ENCODE measurements at regions not wholly inside any gene's neighbourhood (a gene's known extent, or its start where the extent isn't known, plus 50 kb on each side); places are given as distances from the start of the nearest gene placed in this dataset.
"Not testable (repeated sequence)": the region's sequence is repeated elsewhere in the genome, so short reads cannot be mapped to it uniquely, and the experiment has no call there.

DNA sequence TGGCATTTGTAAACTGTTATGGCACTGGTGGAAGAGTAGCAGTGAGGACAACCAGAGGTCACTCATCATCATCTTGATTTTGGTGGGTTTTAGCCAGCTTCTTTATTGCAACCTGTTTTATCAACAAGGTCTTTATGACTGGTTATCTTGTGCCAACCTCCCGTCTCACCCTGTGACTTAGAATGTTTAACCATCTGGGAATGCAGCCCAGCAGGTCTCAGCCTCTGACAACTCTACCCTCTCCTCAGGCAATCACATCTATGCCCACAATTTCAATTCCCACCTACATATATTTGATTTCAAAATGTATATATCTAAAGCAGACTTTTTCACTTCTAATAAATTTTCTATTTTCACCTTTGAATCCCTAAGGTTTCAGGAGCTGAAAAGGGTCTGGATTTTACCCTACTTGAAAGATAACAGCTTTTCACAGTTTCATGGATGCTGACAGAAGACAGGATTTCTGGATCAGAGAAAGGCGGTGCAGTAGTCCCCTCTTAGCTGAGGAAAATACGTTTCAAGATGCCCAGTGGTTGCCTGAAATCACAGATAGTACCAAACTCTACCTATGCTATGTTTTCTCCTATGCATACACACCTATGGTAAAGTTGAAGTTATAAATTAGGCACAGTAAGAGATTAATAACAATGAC, 1171.8 kb downstream of the DIAPH3 start:
- no peak for DNase-seq (ENCODE audit: low read depth in 2 of 2)

DNA sequence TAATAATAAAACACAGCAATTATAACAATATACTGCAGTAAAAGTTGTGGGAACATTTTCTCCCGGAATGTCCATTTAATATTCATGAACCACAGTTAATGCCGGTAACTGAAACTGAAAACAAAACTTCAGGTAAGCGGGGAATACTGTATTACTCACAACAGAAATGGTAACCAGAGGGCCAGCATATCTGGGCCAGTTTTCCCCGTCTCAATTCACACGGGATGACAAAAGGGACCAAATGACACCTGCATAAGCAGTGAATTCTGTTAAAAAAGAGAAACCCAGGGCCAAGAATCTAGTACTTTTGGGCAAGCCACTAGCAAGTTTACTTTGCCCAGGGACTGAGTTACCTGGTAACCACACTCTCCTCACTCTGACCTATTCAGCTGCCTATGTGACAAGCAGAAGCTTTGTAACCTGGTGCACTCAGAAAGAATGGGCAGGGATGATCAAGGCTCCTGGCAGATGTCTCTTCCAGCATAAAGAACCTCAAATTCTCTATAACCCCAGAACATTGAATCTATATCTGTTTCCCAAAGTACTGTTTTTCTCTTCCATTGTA, 1171.2 kb downstream of the DIAPH3 start:
- no peak for DNase-seq (ENCODE audit: low read depth in 2 of 2)

DNA sequence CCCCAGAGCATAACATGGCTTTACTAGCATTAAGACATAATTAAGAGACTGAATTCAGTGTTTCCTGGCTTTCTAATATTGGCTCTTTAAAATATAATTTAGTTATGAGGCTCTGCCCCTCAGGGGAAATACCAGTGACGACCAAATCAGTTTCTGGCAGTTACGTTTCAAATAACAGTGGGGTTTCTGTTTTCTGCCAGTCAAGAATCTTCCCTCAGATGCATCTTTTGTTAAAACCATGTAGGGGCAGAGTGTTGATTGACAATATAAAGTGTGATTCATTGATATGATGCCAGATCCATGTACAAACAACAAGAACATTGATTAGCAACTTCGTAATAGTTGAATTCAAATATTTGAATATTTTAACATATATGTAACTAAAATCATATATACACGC, 1169.7 kb downstream of the DIAPH3 start:
- DNase-seq (ENCODE audit: low read depth in 2 of 2), result no peak

DNA sequence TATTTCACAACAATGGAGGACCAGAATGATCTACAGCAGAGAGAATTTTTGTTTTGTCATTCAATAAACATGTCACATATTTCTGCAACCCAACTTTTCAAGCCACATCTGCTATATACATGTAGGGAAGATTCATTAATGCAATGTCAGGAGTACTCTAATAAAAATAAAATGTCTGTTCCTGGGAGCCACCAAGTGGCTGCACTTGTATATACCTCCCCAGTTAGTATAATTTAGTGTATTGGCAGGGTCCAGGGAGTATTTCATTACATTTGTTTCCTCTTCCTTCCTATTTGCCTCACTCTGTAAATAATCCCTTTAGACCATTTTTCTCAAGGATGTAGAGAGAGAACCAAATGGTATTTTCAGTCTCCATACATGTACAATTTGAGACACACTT, 1169.0 kb downstream of the DIAPH3 start:
- no peak for DNase-seq (ENCODE audit: low read depth in 2 of 2)

DNA sequence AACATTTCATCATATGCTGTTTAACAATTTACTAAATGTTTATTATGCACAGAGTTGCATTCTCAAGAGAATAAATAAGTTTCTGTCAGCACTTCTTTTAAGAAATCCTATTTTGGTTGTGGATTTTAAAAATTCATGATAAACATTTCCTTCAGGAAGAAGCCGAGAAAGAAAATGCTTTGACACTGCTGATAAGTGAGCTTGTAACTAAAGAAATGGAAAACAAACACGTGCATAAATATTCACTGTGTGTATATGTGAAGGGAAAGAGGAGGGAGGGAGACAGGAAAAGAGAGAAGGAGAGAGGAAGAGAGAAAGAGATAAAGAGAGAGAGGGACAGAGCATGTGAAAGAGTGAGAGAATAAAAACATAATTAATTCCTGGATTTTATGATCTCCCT, 1165.0 kb downstream of the DIAPH3 start:
- no peak for DNase-seq (ENCODE audit: low read depth in 2 of 2)

DNA sequence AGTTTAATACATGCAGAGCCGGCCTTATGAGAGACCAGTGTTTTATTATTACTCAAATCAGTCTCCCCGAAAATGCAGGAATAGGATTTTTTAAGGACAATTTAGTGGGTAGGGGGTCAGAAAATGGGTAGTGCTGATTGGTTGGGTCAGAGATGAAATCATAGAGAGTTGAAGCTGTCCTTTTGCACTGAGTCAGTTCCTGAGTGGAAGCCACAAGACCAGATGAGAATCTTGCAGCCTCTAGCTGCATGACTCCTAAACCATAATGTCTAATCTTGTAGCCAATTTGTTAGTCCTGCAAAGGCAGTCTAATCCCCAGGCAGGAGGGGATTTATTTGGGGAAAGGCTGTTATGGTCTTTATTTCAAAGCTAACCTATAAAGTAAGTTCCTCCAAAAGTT, 1163.9 kb downstream of the DIAPH3 start:
- no peak for DNase-seq (ENCODE audit: low read depth in 2 of 2)

DNA sequence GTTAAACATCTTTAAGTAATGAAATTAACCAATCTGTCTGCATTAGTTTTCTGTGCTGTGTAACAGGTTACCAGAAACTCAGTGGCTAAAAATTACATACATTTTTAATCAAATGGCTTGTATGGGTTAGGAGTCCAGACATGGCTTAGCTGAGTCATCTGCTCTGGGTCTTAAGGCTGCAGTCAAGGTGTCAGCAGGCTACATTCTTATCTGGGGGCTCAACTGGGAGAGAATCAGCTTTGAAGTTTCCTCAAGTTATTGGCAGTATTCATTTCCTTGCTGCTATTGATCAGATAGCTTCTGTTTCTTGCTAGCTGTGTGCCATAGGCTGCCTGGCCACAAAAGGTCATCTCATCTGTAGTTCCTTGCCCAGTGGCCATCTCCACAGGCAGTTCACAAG, 1163.0 kb downstream of the DIAPH3 start:
- DNase-seq (ENCODE audit: low read depth in 2 of 2), result no peak

DNA sequence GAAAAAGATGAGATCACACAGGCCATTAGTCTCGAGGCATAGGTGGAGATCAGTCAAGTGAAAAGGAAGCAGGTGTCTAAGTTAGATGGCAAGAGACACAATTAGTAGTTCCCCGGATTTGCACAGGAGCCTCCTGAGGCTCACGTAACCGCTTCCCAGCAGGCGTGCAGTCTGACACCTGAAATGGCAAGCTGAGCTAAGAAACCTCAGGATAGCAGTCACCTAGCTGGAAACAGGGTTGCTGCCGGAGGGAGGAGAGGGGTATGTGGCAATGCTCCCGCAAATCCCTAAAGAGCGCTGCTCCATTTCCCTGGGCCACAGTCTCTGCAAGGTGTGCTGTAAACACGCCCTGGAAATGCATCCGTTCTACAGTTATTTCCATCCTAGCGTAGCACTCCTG, 1151.0 kb downstream of the DIAPH3 start:
- no peak for DNase-seq (ENCODE audit: low read depth in 2 of 2)

DNA sequence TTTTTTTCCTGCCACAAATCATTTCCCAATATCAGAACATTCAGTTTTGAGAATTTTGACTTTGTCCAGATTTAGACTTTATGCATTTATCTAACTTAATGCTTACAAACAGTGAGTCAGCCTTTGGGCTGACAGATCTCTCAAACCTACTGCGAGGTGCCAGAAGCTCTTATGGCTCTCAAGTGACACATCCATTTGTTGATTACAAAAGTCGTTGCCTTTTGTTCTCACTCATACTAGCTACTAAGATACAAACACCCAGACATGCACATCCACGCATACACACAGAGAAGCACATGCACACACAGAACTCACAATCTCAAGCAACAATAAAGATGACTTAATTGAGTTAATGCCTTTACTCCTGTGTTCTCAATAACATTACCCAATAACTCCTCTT, 1147.5 kb downstream of the DIAPH3 start:
- DNase-seq (ENCODE audit: low read depth in 2 of 2), result no peak

DNA sequence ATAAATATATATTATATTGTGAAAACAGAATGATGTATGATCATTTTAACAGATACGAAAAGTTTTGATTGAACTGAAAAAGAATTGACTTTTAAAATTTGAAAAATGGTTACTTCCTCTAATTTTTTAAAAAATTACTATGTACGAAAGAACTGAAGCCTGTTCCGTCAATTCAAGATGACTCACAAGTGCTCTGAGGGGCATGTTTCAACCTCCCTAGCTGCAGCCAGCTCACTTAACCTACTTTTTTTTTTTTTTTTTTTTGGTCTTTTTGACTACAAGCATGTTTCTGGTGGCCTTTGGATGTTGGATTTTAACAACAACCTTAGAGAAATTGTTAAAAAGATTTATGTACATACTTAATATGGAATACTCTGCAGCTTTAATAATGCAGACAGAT, 1139.3 kb downstream of the DIAPH3 start:
- DNase-seq (ENCODE audit: low read depth in 2 of 2), result no peak

DNA sequence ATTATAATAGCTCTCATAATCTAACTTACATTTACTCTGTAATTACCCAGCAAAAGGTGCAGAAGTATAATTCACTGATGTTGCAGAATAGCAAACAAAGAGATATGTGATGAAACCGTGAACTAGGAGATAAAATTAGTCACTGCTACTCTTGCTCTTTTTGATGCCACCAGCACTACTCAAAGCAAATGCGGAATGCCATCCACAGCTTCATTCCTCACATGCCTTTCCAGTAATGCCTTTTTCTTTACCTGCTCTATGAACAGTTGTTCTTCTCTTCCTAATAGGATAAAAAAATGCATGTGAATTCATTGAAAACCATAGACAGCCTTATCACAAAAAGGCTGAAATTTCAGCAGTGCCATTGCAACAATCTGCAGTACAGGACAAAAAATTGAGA, 1129.5 kb downstream of the DIAPH3 start:
- no peak for DNase-seq (ENCODE audit: low read depth in 2 of 2)

DNA sequence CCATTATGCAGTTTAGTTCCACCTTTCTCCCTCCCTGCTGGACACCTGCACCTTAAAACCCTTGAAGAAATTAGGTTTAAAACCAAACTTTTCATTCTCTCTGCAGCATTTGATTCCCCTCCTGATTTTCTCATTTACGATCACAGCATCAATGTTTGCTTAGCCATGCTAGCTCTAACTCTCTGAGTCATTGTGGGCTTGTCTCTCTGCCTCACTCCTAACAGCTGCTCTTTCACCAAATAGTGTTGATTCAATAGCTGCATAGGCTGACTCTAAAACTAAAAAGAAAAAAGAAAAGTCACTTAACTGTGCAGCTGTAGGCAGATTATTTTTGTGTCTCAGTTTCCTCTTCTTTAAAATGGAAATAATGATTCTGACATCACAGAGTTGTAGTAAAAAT, 1124.9 kb downstream of the DIAPH3 start:
- no peak for DNase-seq (ENCODE audit: low read depth in 2 of 2)

DNA sequence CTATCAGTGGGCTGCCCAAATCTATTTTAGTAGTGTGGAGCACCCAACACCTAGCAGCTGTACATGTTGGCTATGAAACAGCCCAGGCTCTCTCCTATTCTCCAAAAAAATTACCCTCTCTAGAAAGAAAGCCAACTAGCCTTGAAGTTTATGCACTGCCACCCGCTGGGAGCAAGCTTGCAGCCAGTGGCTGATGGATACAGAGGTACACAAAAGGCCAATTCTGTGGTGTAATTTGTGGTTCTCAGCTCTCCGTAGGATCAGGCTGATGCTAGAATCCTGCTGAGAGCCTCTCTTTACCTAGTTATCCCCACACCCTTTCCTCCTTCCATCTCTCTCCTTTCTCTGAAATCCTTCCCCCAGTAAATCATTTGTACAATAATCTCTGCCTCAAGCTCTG, 1120.7 kb downstream of the DIAPH3 start:
- no peak for DNase-seq (ENCODE audit: low read depth in 2 of 2)

DNA sequence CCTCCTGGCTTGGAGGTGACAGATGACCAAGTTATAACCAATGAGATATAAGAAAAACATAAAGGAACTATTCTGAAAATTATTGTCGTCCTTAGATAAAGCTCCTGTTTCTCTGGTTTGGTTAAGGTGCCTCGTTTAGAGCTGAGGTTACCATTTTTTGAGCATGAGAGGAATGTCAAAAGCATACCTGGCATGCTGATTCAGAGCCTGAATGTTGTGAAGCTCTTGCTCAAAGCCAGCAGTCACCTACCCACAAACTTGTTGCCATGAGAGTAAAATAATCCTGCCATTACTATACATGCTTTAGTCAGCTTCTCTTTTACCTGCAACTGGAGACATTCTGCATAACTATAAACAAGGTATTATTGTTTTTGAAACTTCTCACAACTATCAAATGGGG, 1116.2 kb downstream of the DIAPH3 start:
- no peak for DNase-seq (ENCODE audit: low read depth in 2 of 2)

DNA sequence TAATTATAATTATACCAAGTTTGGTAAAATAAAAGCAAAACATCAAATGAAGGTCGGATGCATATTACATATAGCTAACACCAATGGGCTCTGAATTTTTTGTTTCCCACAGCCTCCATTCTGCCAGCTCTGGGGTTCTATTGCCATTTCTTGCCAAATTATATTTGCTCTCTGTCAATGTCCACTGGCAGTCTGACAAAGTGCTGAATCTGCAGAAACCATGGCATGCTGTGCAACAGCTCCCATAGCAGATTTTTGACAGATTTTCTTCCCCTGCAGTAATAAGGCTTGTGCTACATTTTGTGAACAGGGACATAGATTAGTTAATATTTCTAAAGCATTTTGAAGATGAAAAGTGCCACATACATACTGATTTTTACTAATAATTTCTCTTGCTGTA, 1102.1 kb downstream of the DIAPH3 start:
- DNase-seq (ENCODE audit: low read depth in 2 of 2), result no peak

DNA sequence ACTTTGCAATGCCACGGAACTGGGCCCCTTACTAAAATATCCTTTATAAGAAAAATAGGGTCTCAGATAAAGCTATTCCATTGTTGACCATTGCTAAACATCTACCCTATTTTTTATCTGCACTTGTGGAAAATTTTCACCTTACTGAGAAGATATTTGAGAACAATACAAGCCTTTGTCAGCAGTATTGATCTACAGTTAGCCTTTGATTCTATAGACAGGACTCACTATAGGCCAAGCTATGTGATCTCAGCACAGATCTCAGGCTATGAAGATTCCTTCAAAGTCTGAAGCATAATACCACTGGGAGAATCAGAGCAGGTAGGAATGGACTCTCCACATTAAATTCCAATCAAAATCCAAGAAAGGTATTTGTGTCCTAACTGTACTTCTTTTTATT, 1099.7 kb downstream of the DIAPH3 start:
- DNase-seq (ENCODE audit: low read depth in 2 of 2), result no peak

DNA sequence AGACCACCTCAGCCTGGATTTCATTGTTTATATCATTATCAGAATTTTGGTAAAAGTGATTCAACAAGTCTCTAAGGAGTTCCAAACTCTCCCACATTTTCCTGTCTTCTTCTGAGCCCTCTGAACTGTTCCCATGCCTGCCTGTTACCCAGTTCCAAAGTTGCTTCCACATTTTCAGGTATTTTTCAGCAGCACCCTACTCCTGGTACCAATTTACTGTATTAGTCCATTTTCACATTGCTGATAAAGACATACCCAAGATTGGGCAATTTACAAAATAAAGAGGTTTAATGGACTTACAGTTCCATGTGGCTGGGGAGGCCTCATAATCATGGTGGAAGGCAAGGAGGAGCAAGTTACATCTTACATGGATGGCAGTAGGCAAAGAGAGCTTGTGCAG, 1087.3 kb downstream of the DIAPH3 start:
- not testable (repeated sequence) for DNase-seq (ENCODE audit: low read depth in 2 of 2)

DNA sequence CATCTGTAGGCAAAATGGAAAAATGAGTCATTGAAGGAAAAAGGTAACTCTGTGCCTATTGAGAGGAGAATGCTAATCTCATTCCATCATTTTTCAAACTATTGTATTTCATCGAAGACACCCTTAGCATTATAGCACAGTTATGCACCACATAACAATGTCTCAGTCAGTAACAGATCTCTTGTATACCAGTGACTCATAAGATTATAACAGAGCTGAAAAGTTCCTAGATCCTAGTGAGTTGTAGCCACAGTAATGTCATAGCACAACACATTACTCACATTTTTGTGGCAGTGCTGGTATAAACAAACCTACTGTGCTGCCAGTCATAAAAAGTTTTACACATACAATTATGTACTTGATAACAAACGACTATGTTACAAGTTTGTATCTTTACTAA, 1077.6 kb downstream of the DIAPH3 start:
- DNase-seq (ENCODE audit: low read depth in 2 of 2), result no peak

DNA sequence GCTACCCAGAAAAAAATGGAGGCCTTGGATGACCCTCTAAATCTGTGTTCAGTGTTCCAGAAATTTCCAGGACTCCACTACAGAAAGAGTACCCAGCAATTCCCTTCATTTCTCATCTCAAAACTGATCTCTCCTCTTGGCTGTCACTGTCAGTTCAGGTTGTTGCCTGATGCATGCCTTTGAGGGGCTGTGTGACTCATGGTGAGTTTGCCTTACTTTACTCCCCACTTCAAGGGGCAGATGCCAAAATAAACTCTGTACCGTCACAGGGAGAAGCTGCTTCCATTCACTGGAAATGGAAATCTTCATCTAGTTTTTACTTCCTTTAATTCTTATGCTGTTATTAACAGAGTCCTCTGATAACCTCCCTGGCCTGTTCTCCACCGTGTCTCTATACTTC, 1075.0 kb downstream of the DIAPH3 start:
- no peak for DNase-seq (ENCODE audit: low read depth in 2 of 2)

DNA sequence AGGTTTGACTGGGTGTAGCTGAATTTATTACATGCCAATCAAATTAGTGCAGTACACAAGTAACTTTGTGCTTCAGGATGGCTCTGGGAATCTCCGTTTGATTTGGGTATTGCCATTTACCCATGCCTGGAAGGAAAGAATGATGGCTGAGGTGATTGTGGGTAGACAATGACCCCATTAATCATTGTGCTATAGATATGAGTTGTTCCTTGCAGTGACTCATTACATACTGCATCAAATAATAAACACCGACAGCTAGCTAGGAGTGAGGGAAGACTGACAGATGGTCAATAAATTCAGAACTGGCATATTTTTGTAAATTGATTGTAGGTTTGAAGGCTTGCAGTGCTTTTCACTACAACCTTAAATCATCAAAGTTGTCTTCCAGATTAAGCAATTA, 1069.5 kb downstream of the DIAPH3 start:
- DNase-seq (ENCODE audit: low read depth in 2 of 2), result no peak

DNA sequence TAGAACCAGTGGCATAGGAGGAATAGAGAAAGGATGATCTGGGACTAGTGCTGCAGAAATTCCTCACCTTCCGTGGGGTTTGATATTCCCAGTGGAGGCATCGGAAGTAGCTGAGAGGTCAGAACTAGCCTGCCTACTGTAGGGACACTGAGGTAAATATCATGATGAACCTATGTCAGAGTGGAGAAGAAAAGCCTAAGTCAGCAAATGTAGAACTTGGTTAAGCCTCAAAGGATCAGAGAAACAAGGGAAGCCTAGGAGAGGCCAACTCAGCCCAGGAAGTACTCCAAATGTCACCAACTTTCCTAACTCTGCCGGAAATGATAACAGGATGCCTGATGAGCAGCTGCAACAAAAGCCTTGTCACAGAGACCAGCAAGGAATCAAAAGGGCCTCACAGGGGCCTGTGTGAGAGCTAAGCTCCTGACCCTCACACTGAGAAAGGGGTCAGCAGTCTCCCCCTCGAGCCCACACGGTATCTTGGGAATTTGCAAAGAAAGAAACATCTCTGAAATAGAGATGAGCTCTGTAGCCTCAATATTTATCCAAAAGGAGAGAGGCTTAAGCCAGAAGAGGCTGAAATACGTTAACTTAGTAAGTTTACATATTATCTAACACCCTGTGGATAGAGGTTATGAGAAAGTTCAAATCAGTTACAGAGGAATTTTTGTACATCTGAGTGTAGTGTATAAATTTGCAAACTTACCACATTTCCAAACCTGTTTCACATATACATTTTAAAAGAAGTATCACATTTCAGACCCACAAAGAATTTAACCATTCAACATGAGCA, 1064.3 kb downstream of the DIAPH3 start:
- DNase-seq (ENCODE audit: low read depth in 2 of 2), result no peak

DNA sequence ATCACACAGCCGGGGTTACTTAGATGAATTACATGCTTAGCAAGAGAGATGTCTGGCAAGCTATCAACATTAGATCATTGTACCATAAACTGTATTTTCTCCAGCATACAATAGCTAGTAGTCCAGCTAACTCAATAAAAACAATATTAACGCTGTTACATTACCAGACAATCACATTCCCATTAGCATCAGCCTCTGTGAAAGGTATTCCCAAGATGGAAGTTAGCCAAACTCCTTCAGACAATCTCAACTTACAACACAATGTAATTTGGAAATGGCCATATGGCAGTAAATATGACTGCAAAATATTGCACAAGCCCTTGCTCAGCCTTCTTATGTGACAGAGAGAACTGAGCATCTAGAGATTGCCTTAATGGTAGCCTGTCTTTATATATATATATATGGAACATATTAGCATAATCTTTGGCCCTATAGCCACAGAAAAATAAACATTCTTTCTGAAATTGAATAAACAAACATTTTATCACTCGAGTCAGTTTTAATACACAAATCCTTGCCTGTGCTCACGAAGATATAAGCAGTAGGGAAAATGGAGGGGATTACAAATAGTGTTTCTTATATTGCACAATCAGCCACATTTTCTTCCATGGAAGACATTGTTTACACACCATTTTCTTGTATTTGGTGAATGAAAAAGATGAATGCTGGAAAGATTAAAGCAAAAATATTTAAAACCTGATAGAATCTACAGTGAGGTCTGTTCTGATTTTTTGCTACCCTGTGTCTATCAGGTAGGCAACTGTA, 1060.5 kb downstream of the DIAPH3 start:
- no peak for DNase-seq (ENCODE audit: low read depth in 2 of 2)

DNA sequence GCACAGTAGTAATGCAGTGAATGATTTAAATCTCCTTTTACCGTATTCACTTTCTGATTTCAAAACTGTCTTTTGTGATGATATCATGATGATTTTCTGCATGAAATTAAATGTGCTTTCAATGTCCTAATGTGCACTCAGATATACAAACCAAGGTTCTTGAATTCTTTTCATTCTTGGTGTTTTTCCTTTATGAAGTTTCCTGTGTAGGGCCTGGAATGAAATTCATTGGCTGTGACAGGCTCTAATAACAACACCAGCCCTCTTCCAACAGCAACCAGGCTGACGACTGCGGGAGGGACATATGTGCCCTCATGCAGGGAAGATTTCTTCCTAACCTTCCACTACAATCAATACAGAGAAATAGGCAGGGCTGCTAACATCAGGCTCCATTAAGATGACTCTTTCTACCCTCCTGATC, 1052.0 kb downstream of the DIAPH3 start:
- no peak for DNase-seq (ENCODE audit: low read depth in 2 of 2)

Measured in stimulated activated CD4-positive, alpha-beta T cell treated with anti-CD3 and anti-CD28 coated beads, Interleukin-12 subunit alpha, Interleukin-12 subunit beta, amount 100 ng/mL, for 24 hours (primary cell).